ENCODE measurements at regions not wholly inside any gene's neighbourhood (a gene's known extent, or its start where the extent isn't known, plus 50 kb on each side); places are given as distances from the start of the nearest gene placed in this dataset.

DNA sequence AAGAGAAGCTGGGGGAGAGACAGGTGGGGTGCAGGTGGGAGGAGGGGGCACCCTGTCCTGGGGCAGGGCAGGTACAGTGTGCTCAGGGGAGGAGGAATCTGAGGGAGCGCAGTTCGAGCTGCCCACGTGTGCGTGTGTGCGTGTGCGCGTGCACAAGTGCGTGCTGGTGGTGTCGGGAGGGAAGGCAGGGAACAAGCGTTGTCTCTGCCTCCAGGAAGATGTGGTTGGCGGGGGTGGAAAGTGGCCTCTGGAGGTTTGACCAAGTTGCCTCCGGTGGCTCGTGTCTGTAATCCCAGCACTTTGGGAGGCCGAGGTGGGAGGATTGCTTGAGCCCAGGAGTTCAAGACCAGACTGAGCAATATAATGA lies 49.9 kb upstream of the THY1 start:
- DNase-seq: no peak
